Activated naive CD4-positive, alpha-beta T cell (primary cell): ENCODE measurements at regions not wholly inside any gene's neighbourhood (a gene's known extent, or its start where the extent isn't known, plus 50 kb on each side); places are given as distances from the start of the nearest gene placed in this dataset.
"Not testable (repeated sequence)": the region's sequence is repeated elsewhere in the genome, so short reads cannot be mapped to it uniquely, and the experiment has no call there.

Experiments used
- DNase-seq, 4 experiments: peaks; one replicate each; lab custom pipeline; 2025; lab: John Stamatoyannopoulos, UW

GRCh38 chr1:222066539-222066938 lies 324.6 kb upstream of the DUSP10 start:
- no peak for DNase-seq

GRCh38 chr1:222065234-222065633 lies 323.3 kb upstream of the DUSP10 start:
- no peak for DNase-seq

DNA sequence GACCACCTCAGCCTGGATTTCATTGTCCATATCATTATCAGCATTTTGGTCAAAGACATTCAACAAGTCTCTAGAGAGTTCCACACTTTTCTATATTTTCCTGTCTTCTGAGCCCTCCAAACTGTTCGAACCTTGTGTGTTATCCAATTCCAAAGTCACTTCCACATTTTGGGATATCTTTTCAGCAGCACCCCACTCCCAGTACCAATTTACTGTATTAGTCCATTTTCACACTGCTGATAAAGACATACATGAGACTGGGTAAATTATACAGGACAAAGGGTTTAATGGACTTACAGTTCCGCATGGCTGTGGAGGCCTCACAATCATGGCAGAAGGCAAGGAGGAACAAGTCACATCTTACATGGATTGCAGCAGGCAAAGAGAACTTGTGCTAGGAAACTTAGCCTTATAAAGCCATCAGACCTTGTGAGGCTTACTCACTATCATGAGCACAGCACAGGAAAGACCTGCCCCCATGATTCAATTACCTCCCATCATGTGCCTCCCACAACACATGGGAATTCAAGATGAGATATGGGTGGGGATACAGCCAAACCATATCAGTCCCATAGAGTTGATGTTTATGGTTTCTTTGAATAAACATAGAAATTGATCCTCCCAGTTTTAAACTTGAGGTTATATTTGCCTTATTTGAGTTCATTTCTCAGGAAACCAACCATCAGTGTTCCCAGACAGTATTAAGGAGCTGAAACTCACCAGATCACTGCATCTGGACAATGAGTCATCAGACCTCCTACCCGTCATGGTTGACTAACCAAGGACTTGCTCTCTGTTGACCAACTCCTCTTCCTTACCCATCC lies 322.7 kb upstream of the DUSP10 start:
- no peak for DNase-seq

- DNase-seq: no peak
These were observed 320.8 kb upstream of the DUSP10 start for GRCh38 chr1:222062640-222063039.

DNA sequence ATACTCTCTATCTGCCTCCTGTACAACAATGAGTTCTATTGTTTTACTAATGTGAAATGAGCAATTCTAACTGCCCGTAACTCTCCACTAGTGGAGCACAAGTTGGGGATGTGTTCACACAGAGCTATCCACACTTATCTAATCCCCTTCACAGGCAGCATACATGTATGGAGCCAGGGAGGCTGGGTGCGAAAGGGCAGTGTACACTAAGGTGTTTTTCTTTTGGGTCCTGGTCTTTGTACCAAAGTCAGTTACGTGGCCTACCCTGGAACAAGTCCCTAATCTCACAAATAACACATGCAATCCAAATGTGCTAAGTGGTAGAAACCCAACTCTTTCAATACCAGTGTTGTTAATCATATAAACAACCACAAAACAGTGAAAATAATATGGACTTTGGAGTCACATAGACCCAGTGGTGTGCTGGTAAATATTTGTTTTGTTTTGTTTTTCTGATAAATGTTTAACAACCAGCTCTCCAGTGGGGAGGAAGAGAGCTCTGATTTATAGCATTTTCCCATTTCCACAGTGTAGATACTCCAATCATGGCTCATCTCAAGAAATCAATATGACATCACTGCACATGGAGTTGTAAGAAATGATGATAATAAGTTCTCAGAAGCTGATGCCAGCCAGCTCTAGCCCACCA lies 319.9 kb upstream of the DUSP10 start:
- DNase-seq: no peak

GRCh38 chr1:222060210-222060916 lies 318.5 kb upstream of the DUSP10 start:
- no peak for DNase-seq

DNA sequence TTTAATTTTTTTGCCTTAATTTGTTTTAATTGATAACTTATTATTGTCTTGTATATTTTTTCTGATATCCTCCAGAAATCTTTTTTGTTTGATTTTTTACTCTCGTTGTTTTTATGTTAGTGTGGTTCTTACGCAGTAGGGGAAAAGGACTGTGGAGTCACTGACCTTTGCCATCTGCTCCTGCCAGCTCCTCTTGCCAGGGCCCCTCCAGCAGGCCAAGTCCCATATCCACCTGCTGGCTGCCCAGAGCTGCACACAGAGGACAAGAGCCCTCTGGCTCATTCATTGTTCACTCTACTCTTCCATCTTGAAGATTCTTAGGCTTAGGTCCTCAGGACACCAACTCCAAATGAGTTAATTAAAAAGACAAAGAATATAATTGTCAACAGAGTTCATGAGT lies 316.4 kb upstream of the DUSP10 start:
- DNase-seq: no peak

DNA sequence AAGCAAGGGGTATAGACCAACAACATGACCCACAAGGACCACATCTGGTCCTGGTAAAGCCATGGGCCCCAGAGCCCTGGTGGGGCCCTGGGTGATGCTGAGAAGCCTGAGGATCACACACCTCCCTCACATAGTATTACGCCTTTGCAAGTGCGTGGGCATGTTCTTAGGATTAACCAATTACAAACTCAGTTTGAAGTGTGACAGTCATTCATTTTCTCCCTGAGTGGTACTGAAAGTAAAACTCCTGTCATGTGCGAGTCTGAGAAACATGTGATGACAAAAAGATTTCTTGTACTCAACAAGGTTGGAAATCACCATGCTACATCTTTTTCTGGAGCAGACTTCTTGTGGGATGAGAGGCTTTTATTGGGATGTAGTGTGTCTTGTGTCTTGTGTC lies 315.3 kb upstream of the DUSP10 start:
- no peak for DNase-seq

DNA sequence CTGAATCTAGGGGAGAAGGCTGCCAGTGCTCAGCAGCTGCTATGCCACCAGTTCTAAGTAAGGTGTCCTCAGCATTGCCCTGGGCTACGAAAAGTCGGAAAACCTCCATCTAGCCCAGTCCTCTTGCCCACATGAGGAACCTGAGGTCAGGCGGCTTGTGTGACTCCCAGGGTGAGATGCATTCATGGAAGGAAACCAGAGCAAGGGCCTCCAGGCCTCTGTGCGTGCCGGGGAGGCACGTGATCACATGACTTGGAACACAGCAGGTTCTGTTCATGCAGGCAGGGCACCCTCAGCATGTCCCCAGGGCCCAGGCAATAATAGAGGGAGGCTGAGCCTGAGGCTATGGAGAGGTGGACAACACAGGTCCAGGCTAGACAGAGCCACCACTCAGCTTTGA lies 312.5 kb upstream of the DUSP10 start:
- DNase-seq: no peak

DNA sequence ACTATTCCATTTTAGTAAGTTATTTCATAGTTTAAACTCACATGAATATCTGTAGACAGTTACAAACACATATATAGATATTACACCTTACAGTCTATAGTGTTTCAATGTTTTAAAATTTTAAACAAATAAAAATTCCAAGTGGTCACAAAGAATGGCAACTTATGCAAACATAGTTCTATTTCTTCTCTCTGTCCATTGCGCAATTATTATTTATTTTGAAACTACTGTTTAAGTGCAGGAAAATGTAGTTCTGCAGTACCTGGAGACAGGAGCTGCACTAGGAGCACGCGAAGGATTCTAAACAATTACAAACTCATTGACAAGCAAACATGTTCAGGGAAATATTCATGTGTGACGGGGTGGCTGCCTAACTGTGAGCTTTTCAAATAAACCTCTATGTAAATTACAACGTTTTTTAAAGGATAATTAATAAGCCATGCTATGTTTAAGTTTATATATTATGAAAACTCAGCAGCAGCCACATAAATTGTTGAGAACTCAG lies 312.0 kb upstream of the DUSP10 start:
- DNase-seq: no peak

DNA sequence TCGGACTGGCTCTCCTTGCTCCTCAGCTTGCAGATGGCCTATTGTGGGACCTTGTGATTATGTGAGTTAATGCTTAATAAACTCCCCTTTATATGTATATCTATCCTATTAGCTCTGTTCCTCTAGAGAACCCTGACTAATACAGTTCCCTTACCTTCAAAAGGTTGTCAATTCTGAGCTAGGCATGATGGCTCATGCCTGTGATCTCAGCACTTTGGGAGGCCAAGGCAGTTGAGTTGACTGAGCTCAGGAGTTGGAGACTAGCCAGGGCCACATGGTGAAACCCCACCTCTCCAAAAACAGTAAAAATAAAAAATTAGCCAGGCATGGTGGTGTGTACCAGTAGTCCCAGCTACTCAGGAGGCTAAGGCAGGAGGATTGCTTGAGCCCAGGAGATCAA lies 309.4 kb upstream of the DUSP10 start:
- not testable (repeated sequence) for DNase-seq

- not testable (repeated sequence) for DNase-seq
These were observed 307.8 kb upstream of the DUSP10 start for GRCh38 chr1:222049661-222050060.

- no peak for DNase-seq
These were observed 307.3 kb upstream of the DUSP10 start for GRCh38 chr1:222049176-222049575.

DNA sequence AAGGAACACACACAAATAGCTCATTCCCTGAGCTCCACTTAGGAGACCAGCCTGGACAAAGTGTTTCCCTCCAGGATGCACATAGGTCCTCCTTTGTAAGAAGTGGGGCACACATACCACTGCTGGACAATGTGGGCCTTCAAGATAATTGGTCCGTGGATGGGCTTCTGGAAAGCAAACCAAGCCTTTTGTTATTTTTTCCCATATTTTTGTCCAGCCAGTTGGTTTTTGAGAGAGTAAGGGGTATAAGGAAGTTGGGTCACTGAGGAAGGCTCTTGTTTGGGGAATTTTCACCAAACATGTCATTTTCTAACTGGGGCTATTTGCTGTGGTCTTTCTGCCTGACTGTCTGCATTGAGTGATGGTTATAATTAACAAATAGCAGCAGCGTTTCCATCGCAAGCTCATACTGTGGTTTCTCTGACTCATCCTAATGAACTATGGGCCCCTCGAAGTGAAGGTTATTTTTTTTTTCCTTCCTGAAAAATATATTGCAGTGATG lies 306.3 kb upstream of the DUSP10 start:
- no peak for DNase-seq

DNA sequence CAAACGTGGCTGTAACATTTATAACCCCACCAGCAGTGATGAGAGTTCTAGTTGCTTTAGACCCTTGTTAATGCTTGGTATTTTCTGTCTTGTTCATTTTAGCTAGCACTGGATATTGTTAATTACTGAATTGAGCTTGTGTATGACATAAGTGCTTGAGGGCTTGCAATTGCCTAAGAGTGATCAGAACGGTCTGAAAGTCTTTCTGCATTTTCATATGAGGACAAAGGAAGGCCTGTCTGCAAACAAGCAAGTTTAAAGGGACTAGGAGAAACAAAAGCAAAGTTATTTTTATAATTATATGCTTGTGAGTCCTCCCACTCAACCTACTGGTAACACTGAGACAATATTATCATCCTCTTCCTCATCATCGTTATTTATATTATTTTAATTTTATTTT lies 305.5 kb upstream of the DUSP10 start:
- no peak for DNase-seq

- DNase-seq: no peak
These were observed 304.9 kb upstream of the DUSP10 start for GRCh38 chr1:222046684-222047263.

- DNase-seq: no peak
These were observed 303.9 kb upstream of the DUSP10 start for GRCh38 chr1:222045786-222046185.

DNA sequence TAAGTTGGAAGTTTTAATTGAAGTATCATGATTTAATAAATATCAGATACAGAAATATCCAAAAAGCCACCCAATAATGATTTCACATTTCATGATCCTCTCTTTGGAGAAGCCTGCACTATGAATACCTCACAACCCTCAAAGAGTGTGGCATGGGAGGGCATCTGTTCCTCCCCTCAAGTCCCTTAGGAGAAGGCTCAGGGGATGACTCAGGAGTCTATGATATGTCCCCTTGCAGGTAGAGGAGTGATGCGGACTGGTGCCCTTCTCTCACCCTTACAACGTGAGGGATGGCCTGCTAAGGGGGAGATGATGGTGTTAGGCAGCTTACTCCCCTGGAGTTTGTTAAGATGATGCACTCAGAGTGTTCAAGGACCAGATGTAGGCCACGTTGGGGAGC lies 303.3 kb upstream of the DUSP10 start:
- DNase-seq: no peak

GRCh38 chr1:222043444-222044292 lies 301.8 kb upstream of the DUSP10 start:
- DNase-seq: no peak

GRCh38 chr1:222042120-222042519 lies 300.2 kb upstream of the DUSP10 start:
- DNase-seq: no peak

DNA sequence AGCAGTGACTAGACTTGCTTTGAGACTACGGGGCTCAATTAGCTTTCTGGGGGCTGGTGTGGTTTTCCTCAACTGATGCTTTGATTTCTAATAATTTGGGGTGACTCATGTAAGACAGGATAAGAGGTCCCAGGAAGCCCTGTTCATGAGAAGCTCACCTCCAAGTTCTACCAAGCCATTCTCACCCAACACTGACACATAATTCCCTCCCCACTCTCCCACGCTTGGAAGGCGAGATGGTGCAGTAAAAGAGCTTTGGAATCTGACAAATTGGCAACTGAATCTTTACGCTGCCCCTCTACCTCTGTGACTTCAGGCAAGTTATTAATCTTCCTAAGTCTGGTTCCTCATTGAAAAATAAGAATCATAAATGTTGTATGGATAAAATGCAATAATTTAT lies 299.1 kb upstream of the DUSP10 start:
- DNase-seq: no peak
